HepG2 (cell line): ENCODE measurements at regions not wholly inside any gene's neighbourhood (a gene's known extent, or its start where the extent isn't known, plus 50 kb on each side); places are given as distances from the start of the nearest gene placed in this dataset.

Source experiments
- ATAC-seq: fragments of 200-7000 bp; cut with Tn5 transposase; 3 replicates; pipeline ENCODE4 v1.9.1; 2020; ENCODE audit warnings: mild to moderate bottlenecking, moderate library complexity
- BruUV-seq: library from RNA; stranded (reverse); fragments of 400-500 nt; replicated peaks from 2 replicates; lab custom pipeline; 2021; lab: Mats Ljungman, UMichigan
- CTCF ChIA-PET: fragments of 300-600 bp; formaldehyde crosslinking; extraction: SDS; loops from one replicate; lab custom pipeline; 2021; ENCODE audit warnings: low total read pairs, inconsistent platforms, low intra/inter-chr PET ratio; lab: Yijun Ruan, JAX
- POLR2A ChIA-PET: fragments of 350-600 bp; sonication (Branson Sonifier 250); formaldehyde crosslinking; loops from one replicate; lab custom pipeline; 2020; ENCODE audit warnings: antibody characterized with exemption, inconsistent platforms; lab: Yijun Ruan, JAX
- DNase-seq: peaks from one replicate; pipeline ENCODE4 v3.0.0-alpha.2; 2015; ENCODE audit warnings: low spot score
- FAIRE-seq: peaks from 3 replicates; lab custom pipeline; 2011; peaks lifted over from hg19 to GRCh38; lab: Jason Lieb, UNC
- H2AFZ ChIP-seq: one replicate; pipeline ENCODE4 v1.6.1; 2011; ENCODE audit warnings: low read length, inconsistent platforms
- H3K27ac ChIP-seq: fragments of 300-600 bp; 3 replicates; pipeline ENCODE4 v1.8.0; 2011; ENCODE audit warnings: mixed run types, mild to moderate bottlenecking, mixed read lengths, low read length, inconsistent platforms; ENCODE audit not compliant: insufficient read depth; ENCODE audit errors: extremely low read length
- H3K27me3 ChIP-seq, 2 experiments: fragments of 200-600 bp in 1 of 2; 2 replicates in 1 of 2; 3 replicates in 1 of 2; pipeline versions ENCODE4 v1.6.0 to v1.8.0; 2011; ENCODE audit warnings: low read length in 2 of 2, mild to moderate bottlenecking in 2 of 2, moderate library complexity in 2 of 2, inconsistent platforms in 1 of 2; ENCODE audit not compliant: insufficient read depth in 2 of 2, control insufficient read depth in 1 of 2
- H3K36me3 ChIP-seq, 2 experiments: fragments of 200-600 bp in 1 of 2; replicated peaks in 1 of 2; 2 replicates in 1 of 2; 3 replicates in 1 of 2; pipeline versions ENCODE4 v1.5.1 to v1.8.0; 2011; ENCODE audit warnings: low read length in 2 of 2, inconsistent platforms in 1 of 2; ENCODE audit not compliant: insufficient read depth in 2 of 2, control insufficient read depth in 1 of 2
- H3K4me1 ChIP-seq: 2 replicates; pipeline ENCODE4 v1.5.1; 2012; ENCODE audit warnings: low read length, inconsistent platforms; ENCODE audit not compliant: insufficient read depth
- H3K4me2 ChIP-seq: 2 replicates; pipeline ENCODE4 v1.6.0; 2011; ENCODE audit warnings: low read depth, low read length, inconsistent platforms
- H3K4me3 ChIP-seq, 3 experiments: fragments of 200-600 bp in 1 of 3; sonication (generic), shearing (Covaris generic) in 1 of 3; replicated peaks in 1 of 3; 2 replicates each; pipeline ENCODE4 v1.5.1; 2011 to 2016; ENCODE audit warnings: low read length in 3 of 3, inconsistent platforms in 2 of 3, low read depth in 2 of 3, mild to moderate bottlenecking in 2 of 3, control low read depth in 1 of 3, mixed read lengths in 1 of 3; ENCODE audit not compliant: insufficient read depth in 1 of 3
- H3K79me2 ChIP-seq: one replicate; pipeline ENCODE4 v1.6.1; 2011; ENCODE audit warnings: low read length, inconsistent platforms; ENCODE audit not compliant: insufficient read depth
- H3K9ac ChIP-seq: 2 replicates; pipeline ENCODE4 v1.6.0; 2011; ENCODE audit warnings: mild to moderate bottlenecking, low read depth, low read length, inconsistent platforms; ENCODE audit not compliant: insufficient read depth
- H3K9me3 ChIP-seq: 2 replicates; pipeline ENCODE4 v1.5.1; 2012; ENCODE audit warnings: mild to moderate bottlenecking, low read length
- H4K20me1 ChIP-seq: 2 replicates; pipeline ENCODE4 v1.6.0; 2011; ENCODE audit warnings: inconsistent platforms, mild to moderate bottlenecking, low read length, moderate library complexity; ENCODE audit not compliant: insufficient read depth
- PLRG1 ChIP-seq: fragments of 450-650 bp; conservative IDR thresholded peaks from 2 replicates; pipeline ENCODE4 v1.6.1; 2016
- SRF ChIP-seq: IDR thresholded peaks from 2 replicates; pipeline ENCODE4 v1.6.1; 2011; ENCODE audit warnings: mild to moderate bottlenecking, low read depth, low read length, moderate library complexity
- ZMYM3 ChIP-seq: sonication (generic); formaldehyde crosslinking; IDR thresholded peaks from 2 replicates; pipeline ENCODE4 v1.5.1; 2020; ENCODE audit warnings: mild to moderate bottlenecking, missing genetic modification reagents
- ZNF780A ChIP-seq: sonication (generic); formaldehyde crosslinking; IDR thresholded peaks from 2 replicates; pipeline ENCODE4 v1.8.0; 2022; ENCODE audit warnings: mild to moderate bottlenecking, missing genetic modification reagents, moderate library complexity
- WGBS: methylation state at CpG from one replicate; pipeline ENCODE4 v1.1.6; 2017; ENCODE audit warnings: low lambda C conversion rate; 5-methylcytosine and 5-hydroxymethylcytosine counted together
- in situ Hi-C: cut with HindIII; loops from 2 replicates; pipeline ENCODE4 v1.10.0; 2017; ENCODE audit warnings: low pct_unique_long_range_greater_than_20kb; ENCODE audit not compliant: extremely low pct_ligation_motif_present
- intact Hi-C: fragments of 100-400 bp; cut with micrococcal nuclease; formaldehyde crosslinking; loops from one replicate; pipeline ENCODE4 v1.10.0; 2022; ENCODE audit not compliant: unreplicated experiment
- TF ChIP-seq, protein P1 (sequence below): fragments of 450-650 bp; IDR thresholded peaks from 2 replicates; pipeline ENCODE4 v1.6.1; 2017; ENCODE audit warnings: mild to moderate bottlenecking
- TF ChIP-seq, protein P2 (sequence below): sonication (generic); formaldehyde crosslinking; IDR thresholded peaks from 2 replicates; pipeline ENCODE4 v1.8.0; 2022; ENCODE audit warnings: mild to moderate bottlenecking, missing genetic modification reagents, moderate library complexity
- TF ChIP-seq, protein P3 (sequence below): sonication (generic); formaldehyde crosslinking; IDR thresholded peaks from 2 replicates; pipeline ENCODE4 v1.5.0; 2020; ENCODE audit warnings: missing genetic modification reagents, mild to moderate bottlenecking, borderline replicate concordance
- TF ChIP-seq, protein P4 (sequence below): sonication (generic); formaldehyde crosslinking; IDR thresholded peaks from 2 replicates; pipeline ENCODE4 v1.9.0; 2021; ENCODE audit warnings: missing genetic modification reagents, mild to moderate bottlenecking, borderline replicate concordance

DNA sequence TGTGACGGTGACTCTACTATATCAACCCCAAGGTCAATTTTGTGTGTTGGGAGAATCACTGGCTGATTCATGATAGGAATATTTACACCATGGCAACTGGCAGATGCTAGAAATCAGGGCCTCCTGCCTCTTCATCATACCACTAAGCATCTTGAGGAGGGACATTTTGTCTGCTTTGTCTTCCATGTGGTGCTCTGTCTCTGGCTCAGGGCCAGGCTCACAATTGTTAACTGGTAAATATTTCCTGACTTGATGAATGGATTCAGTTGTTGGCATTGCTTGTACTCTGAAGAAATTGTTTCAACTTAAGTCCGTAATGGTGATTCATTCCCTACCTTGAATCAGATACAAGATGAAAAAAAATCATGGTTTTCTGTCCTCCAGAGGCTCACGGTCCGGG lies 292.7 kb downstream of the HAPSTR1 start:
- no peak overlapping the region for H2AFZ ChIP-seq
- H3K4me3 ChIP-seq, result no peak overlapping the region
- TF ChIP-seq, protein P1, sequence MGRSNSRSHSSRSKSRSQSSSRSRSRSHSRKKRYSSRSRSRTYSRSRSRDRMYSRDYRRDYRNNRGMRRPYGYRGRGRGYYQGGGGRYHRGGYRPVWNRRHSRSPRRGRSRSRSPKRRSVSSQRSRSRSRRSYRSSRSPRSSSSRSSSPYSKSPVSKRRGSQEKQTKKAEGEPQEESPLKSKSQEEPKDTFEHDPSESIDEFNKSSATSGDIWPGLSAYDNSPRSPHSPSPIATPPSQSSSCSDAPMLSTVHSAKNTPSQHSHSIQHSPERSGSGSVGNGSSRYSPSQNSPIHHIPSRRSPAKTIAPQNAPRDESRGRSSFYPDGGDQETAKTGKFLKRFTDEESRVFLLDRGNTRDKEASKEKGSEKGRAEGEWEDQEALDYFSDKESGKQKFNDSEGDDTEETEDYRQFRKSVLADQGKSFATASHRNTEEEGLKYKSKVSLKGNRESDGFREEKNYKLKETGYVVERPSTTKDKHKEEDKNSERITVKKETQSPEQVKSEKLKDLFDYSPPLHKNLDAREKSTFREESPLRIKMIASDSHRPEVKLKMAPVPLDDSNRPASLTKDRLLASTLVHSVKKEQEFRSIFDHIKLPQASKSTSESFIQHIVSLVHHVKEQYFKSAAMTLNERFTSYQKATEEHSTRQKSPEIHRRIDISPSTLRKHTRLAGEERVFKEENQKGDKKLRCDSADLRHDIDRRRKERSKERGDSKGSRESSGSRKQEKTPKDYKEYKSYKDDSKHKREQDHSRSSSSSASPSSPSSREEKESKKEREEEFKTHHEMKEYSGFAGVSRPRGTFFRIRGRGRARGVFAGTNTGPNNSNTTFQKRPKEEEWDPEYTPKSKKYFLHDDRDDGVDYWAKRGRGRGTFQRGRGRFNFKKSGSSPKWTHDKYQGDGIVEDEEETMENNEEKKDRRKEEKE, result no peak
- TF ChIP-seq PLRG1 (no peak), ZMYM3 (no peak), SRF (no peak), ZNF780A (CRISPR knock-in tag) (no peak)
- TF ChIP-seq, protein P2, sequence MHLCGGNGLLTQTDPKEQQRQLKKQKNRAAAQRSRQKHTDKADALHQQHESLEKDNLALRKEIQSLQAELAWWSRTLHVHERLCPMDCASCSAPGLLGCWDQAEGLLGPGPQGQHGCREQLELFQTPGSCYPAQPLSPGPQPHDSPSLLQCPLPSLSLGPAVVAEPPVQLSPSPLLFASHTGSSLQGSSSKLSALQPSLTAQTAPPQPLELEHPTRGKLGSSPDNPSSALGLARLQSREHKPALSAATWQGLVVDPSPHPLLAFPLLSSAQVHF, result no peak
- TF ChIP-seq, protein P3, sequence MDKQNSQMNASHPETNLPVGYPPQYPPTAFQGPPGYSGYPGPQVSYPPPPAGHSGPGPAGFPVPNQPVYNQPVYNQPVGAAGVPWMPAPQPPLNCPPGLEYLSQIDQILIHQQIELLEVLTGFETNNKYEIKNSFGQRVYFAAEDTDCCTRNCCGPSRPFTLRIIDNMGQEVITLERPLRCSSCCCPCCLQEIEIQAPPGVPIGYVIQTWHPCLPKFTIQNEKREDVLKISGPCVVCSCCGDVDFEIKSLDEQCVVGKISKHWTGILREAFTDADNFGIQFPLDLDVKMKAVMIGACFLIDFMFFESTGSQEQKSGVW (CRISPR knock-in tag), result no peak
- TF ChIP-seq, protein P4, sequence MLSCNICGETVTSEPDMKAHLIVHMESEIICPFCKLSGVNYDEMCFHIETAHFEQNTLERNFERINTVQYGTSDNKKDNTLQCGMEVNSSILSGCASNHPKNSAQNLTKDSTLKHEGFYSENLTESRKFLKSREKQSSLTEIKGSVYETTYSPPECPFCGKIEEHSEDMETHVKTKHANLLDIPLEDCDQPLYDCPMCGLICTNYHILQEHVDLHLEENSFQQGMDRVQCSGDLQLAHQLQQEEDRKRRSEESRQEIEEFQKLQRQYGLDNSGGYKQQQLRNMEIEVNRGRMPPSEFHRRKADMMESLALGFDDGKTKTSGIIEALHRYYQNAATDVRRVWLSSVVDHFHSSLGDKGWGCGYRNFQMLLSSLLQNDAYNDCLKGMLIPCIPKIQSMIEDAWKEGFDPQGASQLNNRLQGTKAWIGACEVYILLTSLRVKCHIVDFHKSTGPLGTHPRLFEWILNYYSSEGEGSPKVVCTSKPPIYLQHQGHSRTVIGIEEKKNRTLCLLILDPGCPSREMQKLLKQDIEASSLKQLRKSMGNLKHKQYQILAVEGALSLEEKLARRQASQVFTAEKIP, result no peak
- no peak overlapping the region for H3K4me2 ChIP-seq
- 1% methylated on average over 4 of the region's 4 CpGs for WGBS
- no peak overlapping the region for H3K27ac ChIP-seq
- H3K27me3 ChIP-seq, result peaks cover 1 to 3% of the 10 kb centered on the region in 2 experiments; a peak in 1 of 5 replicates
- no peak for ATAC-seq
- intact Hi-C loops, result no loop called here
- H4K20me1 ChIP-seq, result no peaks in the 10 kb centered on the region
- POLR2A ChIA-PET, result no interaction called here
- in situ Hi-C loops, result no loop called here
- peaks cover 24% of the 10 kb centered on the region for H3K9me3 ChIP-seq
- H3K36me3 ChIP-seq, result no peaks in the 10 kb centered on the region
- H3K4me1 ChIP-seq, result peaks cover 2% of the 10 kb centered on the region; the same call in 1 of the 2 replicates
- no TSS peak for BruUV-seq
- DNase-seq, result no peak
- CTCF ChIA-PET, result no interaction called here
- H3K79me2 ChIP-seq, result no peaks in the 10 kb centered on the region
- no peak overlapping the region for H3K9ac ChIP-seq
- no peak for FAIRE-seq
